NCI-H1930 (cell line): ENCODE measurements at regions not wholly inside any gene's neighbourhood (a gene's known extent, or its start where the extent isn't known, plus 50 kb on each side); places are given as distances from the start of the nearest gene placed in this dataset.

Experiments used
- DNase-seq, 2 experiments: peaks; one replicate each; lab custom pipeline; 2025; lab: John Stamatoyannopoulos, UW

- DNase-seq, result no peak
These were observed 385.8 kb downstream of the TRIB2 start for GRCh38 chr2:13102397-13103063.

DNA sequence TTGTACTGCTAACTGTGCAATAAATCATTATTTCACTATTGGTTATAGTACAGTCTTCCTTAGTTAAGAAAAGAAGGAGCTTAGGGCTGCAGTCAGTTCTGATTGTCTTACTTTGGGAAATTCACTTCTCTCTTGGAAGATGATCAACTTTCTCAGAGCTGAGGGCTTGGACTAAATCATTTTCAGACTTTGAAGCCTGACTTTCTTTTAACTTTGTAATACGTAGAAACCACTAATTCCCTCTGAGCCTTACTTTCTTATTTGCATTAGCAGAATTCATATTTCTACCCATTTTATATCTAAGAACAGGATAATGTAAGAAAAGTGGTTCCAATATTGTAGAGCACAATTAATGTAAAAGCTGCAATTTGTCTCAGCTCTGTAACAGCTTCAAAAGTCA is 386.4 kb downstream of the TRIB2 start:
- no peak for DNase-seq

GRCh38 chr2:13103778-13104493 is 387.2 kb downstream of the TRIB2 start:
- DNase-seq, result no peak

- no peak for DNase-seq
These were observed 388.0 kb downstream of the TRIB2 start for GRCh38 chr2:13104723-13105122.

GRCh38 chr2:13106302-13106701 is 389.6 kb downstream of the TRIB2 start:
- no peak for DNase-seq

- DNase-seq, result no peak
These were observed 392.8 kb downstream of the TRIB2 start for GRCh38 chr2:13109516-13109915.

- no peak for DNase-seq
These were observed 394.1 kb downstream of the TRIB2 start for GRCh38 chr2:13110825-13111224.

- no peak for DNase-seq
These were observed 396.3 kb downstream of the TRIB2 start for GRCh38 chr2:13113002-13113401.

- DNase-seq, result no peak
These were observed 397.7 kb downstream of the TRIB2 start for GRCh38 chr2:13114391-13114790.

- DNase-seq, result no peak
These were observed 398.9 kb downstream of the TRIB2 start for GRCh38 chr2:13115643-13116042.

DNA sequence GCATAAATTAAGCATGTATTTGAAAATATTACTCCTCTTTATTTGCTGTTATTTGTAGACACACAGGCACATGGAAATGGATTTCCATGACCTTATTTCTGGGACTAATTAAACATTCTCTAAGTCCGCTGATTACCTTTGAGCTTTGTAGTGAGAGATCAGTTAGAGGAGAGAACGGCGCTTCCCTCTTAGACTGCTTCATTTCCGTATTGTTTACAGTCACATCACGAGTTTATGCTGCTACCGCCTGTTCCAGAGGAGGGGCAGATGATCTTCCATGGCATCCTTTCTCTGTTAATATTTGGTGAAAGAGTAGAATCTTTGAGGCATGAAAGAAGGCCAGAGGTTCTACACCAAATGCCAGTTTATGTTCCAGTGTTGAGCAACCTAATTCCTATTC is 404.4 kb downstream of the TRIB2 start:
- DNase-seq, result peak; percentile 61 to 67

DNA sequence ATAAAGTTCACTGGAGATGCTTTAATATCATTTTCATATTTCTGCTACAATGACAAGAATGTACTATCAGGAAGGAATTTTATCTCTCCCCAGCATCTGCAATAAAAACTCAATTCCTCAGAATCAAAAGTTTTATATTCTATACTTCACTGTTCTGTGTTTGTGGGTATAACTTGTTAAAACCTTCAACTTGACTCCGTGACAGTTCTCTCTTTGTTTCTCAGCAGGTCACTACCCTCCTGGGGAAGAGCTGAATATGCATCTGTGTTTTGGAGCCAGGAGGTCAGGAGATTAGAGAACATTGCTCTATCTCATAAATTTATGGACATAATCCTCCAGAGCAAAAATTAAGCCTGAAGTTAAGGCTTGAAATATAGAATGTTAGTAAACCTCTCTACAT is 411.4 kb downstream of the TRIB2 start:
- peak in 1 of 2 experiments; percentile 41 for DNase-seq

DNA sequence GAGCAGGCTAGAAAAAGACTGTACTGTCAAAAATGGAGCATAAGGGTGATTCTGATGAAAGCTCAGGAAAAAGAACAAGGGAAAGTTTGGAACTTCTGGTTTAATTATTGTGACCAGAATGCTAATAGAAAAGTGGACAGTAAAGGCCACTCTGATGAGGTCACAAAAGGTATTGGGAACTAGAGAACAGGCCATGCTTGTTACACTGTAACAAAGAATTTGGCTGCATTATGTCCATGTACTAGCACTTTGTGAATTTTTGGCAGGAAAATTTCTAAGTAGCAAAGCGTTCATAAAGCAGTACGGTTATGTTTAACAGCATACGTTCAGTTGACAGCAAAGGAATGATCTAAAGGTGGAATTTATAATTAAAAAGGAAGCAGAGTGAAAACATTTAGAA is 418.6 kb downstream of the TRIB2 start:
- no peak for DNase-seq

DNA sequence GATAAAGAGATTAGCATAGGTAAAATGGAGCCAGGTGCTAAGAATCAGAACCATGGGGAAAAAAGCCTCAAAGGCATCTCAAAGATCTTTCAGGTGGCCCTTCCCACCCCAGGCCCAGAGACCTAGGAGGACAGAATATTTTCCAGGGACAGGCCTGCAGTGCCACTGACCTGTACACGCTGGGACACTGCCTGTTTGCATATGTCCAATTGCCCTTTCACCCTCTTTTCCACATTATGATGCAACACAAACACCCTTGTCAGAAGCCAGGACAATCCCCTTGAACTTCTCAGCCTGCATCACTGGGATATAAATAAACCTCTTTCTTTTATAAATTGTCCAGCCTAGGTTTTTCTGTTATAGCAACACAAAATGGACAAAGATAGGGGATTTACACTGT is 419.1 kb downstream of the TRIB2 start:
- no peak for DNase-seq

GRCh38 chr2:13137679-13138078 is 420.9 kb downstream of the TRIB2 start:
- DNase-seq, result no peak

GRCh38 chr2:13141315-13141714 is 424.6 kb downstream of the TRIB2 start:
- DNase-seq, result no peak

GRCh38 chr2:13143451-13143850 is 426.7 kb downstream of the TRIB2 start:
- no peak for DNase-seq

- no peak for DNase-seq
These were observed 440.2 kb downstream of the TRIB2 start for GRCh38 chr2:13156916-13157315.

DNA sequence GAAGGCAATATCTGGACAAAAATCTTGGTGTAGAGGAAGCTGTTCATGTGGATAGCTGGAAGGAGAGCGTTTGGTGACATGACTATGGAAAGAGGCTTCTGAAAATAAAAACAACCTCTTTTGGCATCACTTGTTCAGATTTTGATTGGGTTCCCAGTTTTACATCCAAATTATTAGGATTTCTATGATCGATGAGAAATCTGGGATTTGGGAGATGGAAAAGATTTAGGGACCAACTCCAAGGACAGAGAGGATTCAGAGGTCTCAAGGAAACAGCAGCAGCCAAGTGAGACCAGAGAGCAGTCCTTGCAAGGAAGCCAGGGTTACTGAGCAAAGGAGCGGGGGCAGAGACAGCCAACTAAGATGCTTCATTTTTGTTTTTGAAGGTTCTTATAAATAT is 441.7 kb downstream of the TRIB2 start:
- DNase-seq, result no peak

GRCh38 chr2:13180729-13181128 is 464.0 kb downstream of the TRIB2 start:
- DNase-seq, result no peak

GRCh38 chr2:13193075-13193474 is 476.3 kb downstream of the TRIB2 start:
- no peak for DNase-seq

DNA sequence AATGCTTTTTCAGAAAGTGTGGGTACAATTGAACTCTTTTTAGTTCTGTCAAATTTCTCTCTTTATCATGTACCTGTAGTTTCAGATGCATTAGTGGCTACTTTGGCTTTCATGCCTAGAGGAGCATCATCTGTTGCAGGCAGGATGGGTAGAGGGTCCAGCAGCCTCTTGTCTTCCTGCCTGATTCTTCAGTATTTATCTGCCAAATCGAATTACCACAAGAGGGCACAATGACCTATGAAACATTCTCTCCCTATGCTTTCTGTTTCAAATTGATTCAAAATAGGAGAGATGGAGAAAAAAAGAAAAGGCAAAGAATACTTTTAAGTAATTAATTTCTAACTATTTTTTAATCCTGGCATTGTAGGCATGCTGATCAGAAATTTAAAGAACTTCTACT is 477.2 kb downstream of the TRIB2 start:
- DNase-seq, result peak in 1 of 2 experiments; percentile 9

- no peak for DNase-seq
These were observed 478.5 kb downstream of the TRIB2 start for GRCh38 chr2:13195270-13195669.

DNA sequence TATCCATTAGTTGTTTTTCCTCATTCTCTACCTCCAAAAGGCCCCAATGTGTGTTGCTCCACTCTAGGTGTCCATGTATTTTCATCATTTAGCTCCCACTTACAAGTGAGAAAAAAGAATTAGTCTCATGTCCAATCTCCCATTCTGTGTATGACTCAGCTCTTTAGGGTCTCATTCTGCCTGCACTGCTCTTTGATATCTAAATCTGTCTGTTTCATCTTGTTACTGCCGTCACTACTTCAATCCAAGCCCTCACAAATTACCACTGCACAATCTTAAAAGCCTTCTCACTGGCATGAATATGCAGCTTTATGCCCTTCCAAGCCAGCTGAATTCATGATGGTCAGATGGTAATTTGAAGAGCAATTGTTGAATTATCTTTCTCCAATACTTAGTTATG is 480.5 kb downstream of the TRIB2 start:
- DNase-seq, result no peak
